ENCODE measurements at regions not wholly inside any gene's neighbourhood (a gene's known extent, or its start where the extent isn't known, plus 50 kb on each side); places are given as distances from the start of the nearest gene placed in this dataset.

DNA sequence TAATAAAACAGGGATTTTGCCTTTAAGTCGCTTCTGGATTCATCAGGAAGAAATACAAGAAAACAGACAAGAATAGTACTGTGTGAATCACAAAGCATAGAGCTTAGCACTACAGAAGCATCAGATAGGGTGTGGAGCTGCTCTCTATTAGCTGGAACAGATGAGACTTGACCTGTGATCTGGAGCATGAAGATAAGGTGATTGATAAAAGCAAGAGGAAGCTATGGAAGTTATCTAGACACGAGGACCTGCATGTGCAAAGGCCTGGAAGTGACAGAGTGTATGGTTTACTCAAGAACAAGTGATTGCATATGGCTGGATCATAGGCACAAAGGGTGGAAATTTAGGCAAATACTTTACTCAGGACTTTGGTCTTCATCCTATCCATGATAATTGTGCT, 112.9 kb upstream of the MLIP start:
- BruUV-seq (replicated peaks) = no TSS peak
- no peak overlapping the region for H3K27ac ChIP-seq (ENCODE audit: insufficient read depth, low read length)
- H2AK5ac ChIP-seq (ENCODE audit: low read depth, low read length) = no peak overlapping the region
- H4K91ac ChIP-seq (ENCODE audit: insufficient read depth, low read depth, low read length) = no peak overlapping the region
- peak overlapping the region; percentile 78; the same call in 1 of the 2 replicates for H3K4me2 ChIP-seq (ENCODE audit: low read depth, low read length)
- dilution Hi-C loops (cut with HindIII; ENCODE audit: low sequenced_read_pairs, unreplicated experiment) = no loop called here
- H3K36me3 ChIP-seq (ENCODE audit: control insufficient read depth, insufficient read depth, low read length) = no peaks in the 10 kb centered on the region
- H3K23ac ChIP-seq (ENCODE audit: low read depth, low read length) = 0 out of 2 replicates have a peak overlapping the region, but pooled peaks have one; percentile 3
- no peaks in the 10 kb centered on the region for H3K79me1 ChIP-seq (ENCODE audit: low read depth in 1 of 2, low read length in 2 of 2)
- H3K9me1 ChIP-seq (ENCODE audit: insufficient read depth, low read length) = no peaks in the 10 kb centered on the region
- H4K20me1 ChIP-seq (ENCODE audit: insufficient read depth, low read length) = no peaks in the 10 kb centered on the region
- no peak overlapping the region for H2BK120ac ChIP-seq (ENCODE audit: low read depth, low read length)
- intact Hi-C loops (cut with micrococcal nuclease) = no loop called here
- H3K4ac ChIP-seq (ENCODE audit: low read depth, low read length) = no peak overlapping the region
- peak overlapping the region; percentile 59; the same call in 1 of the 2 replicates for H3K18ac ChIP-seq (ENCODE audit: low read depth, low read length)
- no peak overlapping the region for H2BK5ac ChIP-seq (ENCODE audit: low read depth, low read length, poor library complexity, severe bottlenecking)
- in situ Hi-C loops (cut with MboI; ENCODE audit: low sequenced_read_pairs) = loop anchor here (25.0 kb wide), 2 partner anchors 714 to 864 kb away; no protein-coding TSS in a partner anchor
- POLR2A ChIA-PET (ENCODE audit: unreplicated experiment) = no interaction called here
- no peaks in the 10 kb centered on the region for H3K9me3 ChIP-seq (ENCODE audit: control insufficient read depth, insufficient read depth, low read length)
- TF ChIP-seq POLR2A (IDR thresholded peaks at IDR 0.05; ENCODE audit: low read depth, low read length) = no peak
- TF ChIP-seq RCOR1 (IDR thresholded peaks at IDR 0.05; ENCODE audit: insufficient replicate concordance, low read length) = no peak
- TF ChIP-seq CEBPB (IDR thresholded peaks at IDR 0.05; ENCODE audit: low read depth, low read length) = no peak
- TF ChIP-seq RFX5 (IDR thresholded peaks at IDR 0.05; ENCODE audit: low read depth, low read length) = no peak
- TF ChIP-seq RAD21 (IDR thresholded peaks at IDR 0.05; ENCODE audit: low read length) = no peak
- no peak for TF ChIP-seq MAFK (IDR thresholded peaks at IDR 0.05; ENCODE audit: low read depth, low read length)
- TF ChIP-seq CHD1 (IDR thresholded peaks at IDR 0.05; ENCODE audit: low read depth, low read length) = no peak
- TF ChIP-seq NFE2L2 (IDR thresholded peaks at IDR 0.05; ENCODE audit: low read depth, low read length) = no peak
- no peak for TF ChIP-seq FOS (IDR thresholded peaks at IDR 0.05; ENCODE audit: low read depth, low read length)
- TF ChIP-seq, protein P1, sequence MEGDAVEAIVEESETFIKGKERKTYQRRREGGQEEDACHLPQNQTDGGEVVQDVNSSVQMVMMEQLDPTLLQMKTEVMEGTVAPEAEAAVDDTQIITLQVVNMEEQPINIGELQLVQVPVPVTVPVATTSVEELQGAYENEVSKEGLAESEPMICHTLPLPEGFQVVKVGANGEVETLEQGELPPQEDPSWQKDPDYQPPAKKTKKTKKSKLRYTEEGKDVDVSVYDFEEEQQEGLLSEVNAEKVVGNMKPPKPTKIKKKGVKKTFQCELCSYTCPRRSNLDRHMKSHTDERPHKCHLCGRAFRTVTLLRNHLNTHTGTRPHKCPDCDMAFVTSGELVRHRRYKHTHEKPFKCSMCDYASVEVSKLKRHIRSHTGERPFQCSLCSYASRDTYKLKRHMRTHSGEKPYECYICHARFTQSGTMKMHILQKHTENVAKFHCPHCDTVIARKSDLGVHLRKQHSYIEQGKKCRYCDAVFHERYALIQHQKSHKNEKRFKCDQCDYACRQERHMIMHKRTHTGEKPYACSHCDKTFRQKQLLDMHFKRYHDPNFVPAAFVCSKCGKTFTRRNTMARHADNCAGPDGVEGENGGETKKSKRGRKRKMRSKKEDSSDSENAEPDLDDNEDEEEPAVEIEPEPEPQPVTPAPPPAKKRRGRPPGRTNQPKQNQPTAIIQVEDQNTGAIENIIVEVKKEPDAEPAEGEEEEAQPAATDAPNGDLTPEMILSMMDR (conservative IDR thresholded peaks at IDR 0.05; ENCODE audit: low read depth, low read length) = no peak
- TF ChIP-seq MAZ (IDR thresholded peaks at IDR 0.05; ENCODE audit: borderline replicate concordance, low read depth, low read length) = no peak
- TF ChIP-seq, protein P2, sequence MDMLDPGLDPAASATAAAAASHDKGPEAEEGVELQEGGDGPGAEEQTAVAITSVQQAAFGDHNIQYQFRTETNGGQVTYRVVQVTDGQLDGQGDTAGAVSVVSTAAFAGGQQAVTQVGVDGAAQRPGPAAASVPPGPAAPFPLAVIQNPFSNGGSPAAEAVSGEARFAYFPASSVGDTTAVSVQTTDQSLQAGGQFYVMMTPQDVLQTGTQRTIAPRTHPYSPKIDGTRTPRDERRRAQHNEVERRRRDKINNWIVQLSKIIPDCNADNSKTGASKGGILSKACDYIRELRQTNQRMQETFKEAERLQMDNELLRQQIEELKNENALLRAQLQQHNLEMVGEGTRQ (IDR thresholded peaks at IDR 0.05; ENCODE audit: low read depth, low read length) = no peak
- TF ChIP-seq SMC3 (IDR thresholded peaks at IDR 0.05; ENCODE audit: low read depth, low read length) = no peak
- TF ChIP-seq MXI1 (IDR thresholded peaks at IDR 0.05; ENCODE audit: borderline replicate concordance, low read depth, low read length) = no peak
- H3K27me3 ChIP-seq (ENCODE audit: control insufficient read depth, insufficient read depth, low read length) = no peaks in the 10 kb centered on the region
- H3K4me1 ChIP-seq (ENCODE audit: control insufficient read depth, insufficient read depth, low read length) = peaks cover 3% of the 10 kb centered on the region; the same call in 1 of the 2 replicates
- no peak overlapping the region for H2AK9ac ChIP-seq (replicated peaks; ENCODE audit: low read depth, low read length, poor library complexity)
- H3K56ac ChIP-seq (ENCODE audit: extremely low read depth, insufficient read depth, low read length) = no peak overlapping the region
- no peak overlapping the region for H2AFZ ChIP-seq (replicated peaks; ENCODE audit: low read length, poor library complexity)
- CTCF ChIA-PET = interaction anchor here (2.3 kb wide), 1 partner anchor 11 kb away, joined by 6 read pairs; no protein-coding TSS in a partner anchor
- ATAC-seq (ENCODE audit: low read depth) (no peak), DNase-seq (no peak)
- H4K8ac ChIP-seq (ENCODE audit: low read depth in 2 of 2, low read length in 2 of 2) = 0 out of 4 replicates have a peak overlapping the region, but pooled peaks have one; percentile 2 to 37
- H2BK15ac ChIP-seq (ENCODE audit: low read depth, low read length) = 0 out of 3 replicates have a peak overlapping the region, but pooled peaks have one; percentile 54
- WGBS, 2 experiments (ENCODE audit: extremely low coverage in 2 of 2, insufficient read length in 1 of 2) = no CpG with 5 or more reads among the region's 2 CpGs
- H3K14ac ChIP-seq (replicated peaks; ENCODE audit: low read depth, low read length) = no peak overlapping the region; the same call in 1 of the 2 replicates
- H4K5ac ChIP-seq (ENCODE audit: low read depth, low read length) = peak overlapping the region; percentile 45; the same call in 1 of the 2 replicates
- H2BK20ac ChIP-seq (ENCODE audit: low read depth, low read length) = no peak overlapping the region
- H3K9ac ChIP-seq (ENCODE audit: low read depth, low read length) = no peak overlapping the region
- no peak overlapping the region for H3K4me3 ChIP-seq (ENCODE audit: insufficient read depth, low read depth, low read length)

All from IMR-90 (cell line).